ENCODE measurements at regions not wholly inside any gene's neighbourhood (a gene's known extent, or its start where the extent isn't known, plus 50 kb on each side); places are given as distances from the start of the nearest gene placed in this dataset.

GRCh38 chr4:110733901-110734300, 111.0 kb upstream of the PITX2 start (continued):
- TF ChIP-seq, protein P1, sequence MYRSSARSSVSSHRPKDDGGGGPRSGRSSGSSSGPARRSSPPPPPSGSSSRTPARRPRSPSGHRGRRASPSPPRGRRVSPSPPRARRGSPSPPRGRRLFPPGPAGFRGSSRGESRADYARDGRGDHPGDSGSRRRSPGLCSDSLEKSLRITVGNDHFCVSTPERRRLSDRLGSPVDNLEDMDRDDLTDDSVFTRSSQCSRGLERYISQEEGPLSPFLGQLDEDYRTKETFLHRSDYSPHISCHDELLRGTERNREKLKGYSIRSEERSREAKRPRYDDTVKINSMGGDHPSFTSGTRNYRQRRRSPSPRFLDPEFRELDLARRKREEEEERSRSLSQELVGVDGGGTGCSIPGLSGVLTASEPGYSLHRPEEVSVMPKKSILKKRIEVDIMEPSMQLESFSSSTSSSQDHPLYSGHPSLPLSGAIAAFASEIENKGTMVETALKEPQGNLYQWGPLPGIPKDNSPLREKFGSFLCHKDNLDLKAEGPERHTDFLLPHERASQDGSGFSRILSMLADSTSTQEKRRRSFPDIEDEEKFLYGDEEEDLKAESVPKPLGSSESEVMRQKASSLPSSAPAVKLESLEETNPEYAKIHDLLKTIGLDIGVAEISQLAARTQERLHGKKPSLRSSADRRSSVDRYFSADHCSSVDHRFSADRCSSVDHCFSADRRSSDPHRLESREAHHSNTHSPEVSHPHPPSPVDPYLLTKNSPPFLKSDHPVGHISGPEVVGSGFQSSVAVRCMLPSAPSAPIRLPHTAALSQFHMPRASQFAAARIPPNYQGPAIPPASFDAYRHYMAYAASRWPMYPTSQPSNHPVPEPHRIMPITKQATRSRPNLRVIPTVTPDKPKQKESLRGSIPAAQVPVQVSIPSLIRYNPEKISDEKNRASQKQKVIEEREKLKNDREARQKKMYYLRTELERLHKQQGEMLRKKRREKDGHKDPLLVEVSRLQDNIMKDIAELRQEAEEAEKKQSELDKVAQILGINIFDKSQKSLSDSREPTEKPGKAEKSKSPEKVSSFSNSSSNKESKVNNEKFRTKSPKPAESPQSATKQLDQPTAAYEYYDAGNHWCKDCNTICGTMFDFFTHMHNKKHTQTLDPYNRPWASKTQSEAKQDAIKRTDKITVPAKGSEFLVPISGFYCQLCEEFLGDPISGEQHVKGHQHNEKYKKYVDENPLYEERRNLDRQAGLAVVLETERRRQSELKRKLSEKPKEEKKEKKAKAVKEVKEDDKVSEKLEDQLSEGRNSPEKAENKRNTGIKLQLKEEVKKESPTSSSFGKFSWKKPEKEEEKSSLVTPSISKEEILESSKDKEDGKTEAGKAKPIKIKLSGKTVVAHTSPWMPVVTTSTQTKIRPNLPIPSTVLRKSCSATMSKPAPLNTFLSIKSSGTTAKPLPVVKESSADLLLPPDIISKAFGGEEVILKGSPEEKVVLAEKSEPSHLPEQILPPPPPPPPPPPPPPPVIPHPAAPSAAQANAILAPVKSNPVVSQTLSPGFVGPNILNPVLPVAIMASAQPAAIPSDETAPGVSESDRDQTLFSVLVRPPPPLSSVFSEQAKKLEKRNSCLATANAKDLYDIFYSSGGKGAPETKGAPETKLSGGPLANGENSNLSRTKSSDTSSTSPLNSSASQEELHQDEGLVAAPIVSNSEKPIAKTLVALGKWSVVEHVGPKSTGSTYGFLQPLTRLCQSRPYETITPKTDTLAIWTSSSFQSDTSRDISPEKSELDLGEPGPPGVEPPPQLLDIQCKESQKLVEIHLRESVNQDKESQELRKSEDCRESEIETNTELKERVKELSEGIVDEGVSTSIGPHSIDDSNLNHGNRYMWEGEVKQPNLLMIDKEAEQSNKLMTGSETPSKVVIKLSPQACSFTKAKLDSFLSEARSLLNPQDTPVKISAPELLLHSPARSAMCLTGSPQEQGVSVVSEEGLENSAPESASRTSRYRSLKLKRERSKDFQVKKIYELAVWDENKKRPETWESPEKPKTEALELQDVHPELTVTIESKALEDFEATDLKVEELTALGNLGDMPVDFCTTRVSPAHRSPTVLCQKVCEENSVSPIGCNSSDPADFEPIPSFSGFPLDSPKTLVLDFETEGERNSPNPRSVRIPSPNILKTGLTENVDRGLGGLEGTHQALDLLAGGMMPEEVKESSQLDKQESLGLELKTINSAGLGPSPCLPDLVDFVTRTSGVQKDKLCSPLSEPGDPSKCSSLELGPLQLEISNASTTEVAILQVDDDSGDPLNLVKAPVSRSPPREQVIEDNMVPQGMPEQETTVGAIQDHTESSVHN (IDR thresholded peaks at IDR 0.05; ENCODE audit: borderline replicate concordance in 1 of 2, low read depth in 1 of 2): no peak
- TF ChIP-seq, protein P2, sequence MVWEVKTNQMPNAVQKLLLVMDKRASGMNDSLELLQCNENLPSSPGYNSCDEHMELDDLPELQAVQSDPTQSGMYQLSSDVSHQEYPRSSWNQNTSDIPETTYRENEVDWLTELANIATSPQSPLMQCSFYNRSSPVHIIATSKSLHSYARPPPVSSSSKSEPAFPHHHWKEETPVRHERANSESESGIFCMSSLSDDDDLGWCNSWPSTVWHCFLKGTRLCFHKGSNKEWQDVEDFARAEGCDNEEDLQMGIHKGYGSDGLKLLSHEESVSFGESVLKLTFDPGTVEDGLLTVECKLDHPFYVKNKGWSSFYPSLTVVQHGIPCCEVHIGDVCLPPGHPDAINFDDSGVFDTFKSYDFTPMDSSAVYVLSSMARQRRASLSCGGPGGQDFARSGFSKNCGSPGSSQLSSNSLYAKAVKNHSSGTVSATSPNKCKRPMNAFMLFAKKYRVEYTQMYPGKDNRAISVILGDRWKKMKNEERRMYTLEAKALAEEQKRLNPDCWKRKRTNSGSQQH (CRISPR knock-in tag; IDR thresholded peaks at IDR 0.05): no peak
- TF ChIP-seq ZNF274 (IDR thresholded peaks at IDR 0.05; ENCODE audit: borderline replicate concordance, low read depth, low read length) (no peak), PTBP1 (IDR thresholded peaks at IDR 0.05; ENCODE audit: low read depth, low read length) (no peak), SMARCB1 (IDR thresholded peaks at IDR 0.05; ENCODE audit: insufficient read length, low read depth) (no peak)
